KOPT-K1 (cell line): ENCODE measurements at regions not wholly inside any gene's neighbourhood (a gene's known extent, or its start where the extent isn't known, plus 50 kb on each side); places are given as distances from the start of the nearest gene placed in this dataset.
"Not testable (repeated sequence)": the region's sequence is repeated elsewhere in the genome, so short reads cannot be mapped to it uniquely, and the experiment has no call there.

Experiments used
- H3K27ac ChIP-seq: fragments of 200-600 bp; sonication (generic); 2 replicates; pipeline ENCODE4 v1.5.1; 2016; ENCODE audit warnings: antibody characterized with exemption, mild to moderate bottlenecking, low read depth, low read length; ENCODE audit not compliant: poor library complexity, severe bottlenecking
- H3K36me3 ChIP-seq: fragments of 200-600 bp; sonication (generic); 2 replicates; pipeline ENCODE4 v1.5.1; 2017; ENCODE audit warnings: antibody characterized with exemption, mild to moderate bottlenecking, low read length, moderate library complexity; ENCODE audit not compliant: insufficient read depth
- H3K9me3 ChIP-seq: fragments of 200-600 bp; sonication (generic); 2 replicates; pipeline ENCODE4 v1.5.1; 2017; ENCODE audit warnings: antibody characterized with exemption, low read length, mild to moderate bottlenecking; ENCODE audit not compliant: insufficient read depth, poor library complexity, severe bottlenecking

GRCh38 chrX:148080593-148080992 is 99.5 kb downstream of the FMR1NB start:
- Histone ChIP-seq H3K9me3 (no peaks in the 10 kb centered on the region), H3K27ac (no peak overlapping the region), H3K36me3 (no peaks in the 10 kb centered on the region)

- H3K9me3 ChIP-seq: no peaks in the 10 kb centered on the region
- H3K36me3 ChIP-seq: no peaks in the 10 kb centered on the region
- H3K27ac ChIP-seq: no peak overlapping the region
These were observed 103.5 kb downstream of the FMR1NB start for GRCh38 chrX:148084611-148085010.

- no peaks in the 10 kb centered on the region for H3K36me3 ChIP-seq
- peaks cover 11% of the 10 kb centered on the region for H3K9me3 ChIP-seq
- H3K27ac ChIP-seq: no peak overlapping the region
These were observed 139.0 kb downstream of the FMR1NB start for GRCh38 chrX:148120151-148120550.

GRCh38 chrX:148120999-148121623 is 140.0 kb downstream of the FMR1NB start:
- Histone ChIP-seq H3K36me3 (no peaks in the 10 kb centered on the region), H3K27ac (no peak overlapping the region), H3K9me3 (peaks cover 11% of the 10 kb centered on the region)

GRCh38 chrX:148128872-148129505 is 147.9 kb downstream of the FMR1NB start:
- not testable (repeated sequence) for H3K36me3 ChIP-seq, H3K9me3 ChIP-seq, H3K27ac ChIP-seq

GRCh38 chrX:148133105-148133725 is 152.1 kb downstream of the FMR1NB start:
- H3K9me3 ChIP-seq: no peaks in the 10 kb centered on the region

GRCh38 chrX:148134578-148134977 is 153.4 kb downstream of the FMR1NB start:
- Histone ChIP-seq H3K9me3 (peaks cover 7% of the 10 kb centered on the region), H3K27ac (peak overlapping the region; percentile 69), H3K36me3 (no peaks in the 10 kb centered on the region)

More at GRCh38 chrX:148133105-148133725, 152.1 kb downstream of the FMR1NB start:
- H3K36me3 ChIP-seq: no peaks in the 10 kb centered on the region
- H3K27ac ChIP-seq: peak overlapping the region; percentile 69

- Histone ChIP-seq H3K9me3 (peaks cover 9% of the 10 kb centered on the region), H3K36me3 (no peaks in the 10 kb centered on the region), H3K27ac (no peak overlapping the region)
These were observed 154.6 kb downstream of the FMR1NB start for GRCh38 chrX:148135738-148136137.

- H3K36me3 ChIP-seq: no peaks in the 10 kb centered on the region
These were observed 165.0 kb downstream of the FMR1NB start for GRCh38 chrX:148146121-148146520.

GRCh38 chrX:148156986-148157385 is 175.8 kb downstream of the FMR1NB start:
- no peaks in the 10 kb centered on the region for H3K36me3 ChIP-seq
- no peak overlapping the region for H3K27ac ChIP-seq
- H3K9me3 ChIP-seq: no peaks in the 10 kb centered on the region

More at GRCh38 chrX:148146121-148146520, 165.0 kb downstream of the FMR1NB start:
- no peak overlapping the region for H3K27ac ChIP-seq
- H3K9me3 ChIP-seq: no peaks in the 10 kb centered on the region

- H3K27ac ChIP-seq: no peak overlapping the region
These were observed 178.7 kb downstream of the FMR1NB start for GRCh38 chrX:148159796-148160195.

GRCh38 chrX:148161701-148162100 is 180.6 kb downstream of the FMR1NB start:
- Histone ChIP-seq H3K9me3 (no peaks in the 10 kb centered on the region), H3K27ac (no peak overlapping the region), H3K36me3 (no peaks in the 10 kb centered on the region)

More at GRCh38 chrX:148159796-148160195, 178.7 kb downstream of the FMR1NB start:
- H3K36me3 ChIP-seq: no peaks in the 10 kb centered on the region
- no peaks in the 10 kb centered on the region for H3K9me3 ChIP-seq

- Histone ChIP-seq H3K9me3 (no peaks in the 10 kb centered on the region), H3K27ac (no peak overlapping the region), H3K36me3 (no peaks in the 10 kb centered on the region)
These were observed 204.5 kb downstream of the FMR1NB start for GRCh38 chrX:148185631-148186030.

- H3K9me3 ChIP-seq: no peaks in the 10 kb centered on the region
- no peak overlapping the region for H3K27ac ChIP-seq
- no peaks in the 10 kb centered on the region for H3K36me3 ChIP-seq
These were observed 211.4 kb downstream of the FMR1NB start for GRCh38 chrX:148192547-148192946.

- Histone ChIP-seq H3K9me3 (no peaks in the 10 kb centered on the region), H3K36me3 (no peaks in the 10 kb centered on the region), H3K27ac (no peak overlapping the region)
These were observed 212.6 kb downstream of the FMR1NB start for GRCh38 chrX:148193759-148194158.
